ENCODE measurements at regions not wholly inside any gene's neighbourhood (a gene's known extent, or its start where the extent isn't known, plus 50 kb on each side); places are given as distances from the start of the nearest gene placed in this dataset.

- no peaks in the 10 kb centered on the region for H3K4me1 ChIP-seq (ENCODE audit: control insufficient read depth, extremely low read depth, insufficient read depth, low read length)
- CTCF ChIA-PET: no interaction called here
- intact Hi-C loops (cut with micrococcal nuclease): no loop called here
- no peak overlapping the region for H2AFZ ChIP-seq (ENCODE audit: low read depth, low read length)
- dilution Hi-C loops (cut with MboI; ENCODE audit: extremely low pct_ligation_motif_present, low sequenced_read_pairs): no loop called here
- DNase-seq (ENCODE audit: low read depth, low spot score) (no peak), FAIRE-seq (no peak)
- no peaks in the 10 kb centered on the region for H4K20me1 ChIP-seq (replicated peaks; ENCODE audit: control insufficient read depth, extremely low read depth, insufficient read depth, low read length)
- no peak overlapping the region for H3K4me2 ChIP-seq (ENCODE audit: insufficient read depth, low read length)
- no peak overlapping the region for H3K9ac ChIP-seq (replicated peaks; ENCODE audit: extremely low read depth, insufficient read depth, low read length)
- no peaks in the 10 kb centered on the region for H3K9me1 ChIP-seq (replicated peaks; ENCODE audit: control insufficient read depth, extremely low read depth, insufficient read depth, low read length)
- POLR2A ChIA-PET: no interaction called here
- H3K79me2 ChIP-seq (ENCODE audit: control insufficient read depth, insufficient read depth, low read length): no peaks in the 10 kb centered on the region
- H3K36me3 ChIP-seq (ENCODE audit: control insufficient read depth in 2 of 2, extremely low read depth in 1 of 2, insufficient read depth in 2 of 2, low read length in 2 of 2): no peaks in the 10 kb centered on the region
- TF ChIP-seq FOS (IDR thresholded peaks at IDR 0.05; ENCODE audit: borderline replicate concordance, insufficient read depth, low read length) (no peak), GATA2 (IDR thresholded peaks at IDR 0.05; ENCODE audit: insufficient read depth, insufficient read length, low read depth, low read length) (no peak), MYC (IDR thresholded peaks at IDR 0.05; ENCODE audit: low read depth, low read length) (no peak), EZH2 (IDR thresholded peaks at IDR 0.05; ENCODE audit: borderline replicate concordance, low read depth, low read length, severe bottlenecking) (no peak), JUN (IDR thresholded peaks at IDR 0.05; ENCODE audit: borderline replicate concordance, insufficient read depth, insufficient read length, low read depth) (no peak), POLR2A (IDR thresholded peaks at IDR 0.05; ENCODE audit: low read depth, low read length) (no peak), MAX (IDR thresholded peaks at IDR 0.05; ENCODE audit: insufficient read depth, insufficient read length) (no peak), CTCF (IDR thresholded peaks at IDR 0.05; ENCODE audit: extremely low read depth in 1 of 2, insufficient read depth in 1 of 2, low read depth in 1 of 2, low read length in 2 of 2) (no peak), POLR2AphosphoS5 (IDR thresholded peaks at IDR 0.05; ENCODE audit: insufficient read depth, low read depth, low read length) (no peak)
- no peaks in the 10 kb centered on the region for H3K27me3 ChIP-seq (ENCODE audit: control insufficient read depth in 2 of 2, insufficient read depth in 2 of 2, low read length in 2 of 2)
- H3K27ac ChIP-seq (ENCODE audit: insufficient read depth, low read depth, low read length): no peak overlapping the region
- peaks cover 8% of the 10 kb centered on the region for H3K9me3 ChIP-seq (replicated peaks; ENCODE audit: control insufficient read depth, insufficient read depth, low read length)
- H3K4me3 ChIP-seq (replicated peaks in 1 of 3; ENCODE audit: insufficient read depth in 1 of 3, low read depth in 1 of 3, low read length in 3 of 3): no peak overlapping the region
- no TSS peak for BruUV-seq (replicated peaks)
Observed at GRCh38 chr13:47232516-47232915, 335.7 kb upstream of the HTR2A start.
